ENCODE measurements at regions not wholly inside any gene's neighbourhood (a gene's known extent, or its start where the extent isn't known, plus 50 kb on each side); places are given as distances from the start of the nearest gene placed in this dataset.

DNA sequence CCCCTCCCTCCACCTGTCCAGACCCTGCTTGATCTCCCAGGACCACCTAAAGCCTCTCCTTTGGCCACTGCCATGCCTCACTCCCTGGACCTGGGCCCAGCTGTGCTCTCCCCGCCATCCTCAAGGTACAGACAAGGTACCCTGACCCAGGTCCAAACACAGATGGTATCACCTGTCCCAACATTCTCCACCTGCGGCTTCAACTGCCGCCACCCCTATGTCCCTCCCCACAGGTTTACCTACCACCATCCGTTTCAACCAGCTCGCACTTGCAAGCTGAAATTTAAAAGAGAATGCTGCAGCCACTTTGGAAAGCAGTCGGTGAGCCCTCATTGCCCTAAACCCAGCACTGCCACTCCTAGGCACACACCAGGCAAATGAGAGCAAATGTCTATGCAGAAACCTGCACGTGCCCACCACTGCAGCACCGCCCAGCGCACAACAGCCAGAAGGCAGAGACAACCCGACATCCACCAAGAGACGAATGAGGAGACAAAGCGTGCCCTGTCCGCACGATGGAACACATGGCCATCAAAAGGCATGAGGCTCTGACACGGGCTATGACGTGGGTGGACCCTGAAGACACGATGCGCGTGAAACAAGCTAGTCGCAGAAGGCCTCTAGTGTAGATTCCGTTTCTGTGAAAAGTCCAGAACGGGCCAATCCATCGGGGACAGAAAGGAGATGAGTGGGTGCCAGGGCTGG lies 71.0 kb downstream of the RFLNA start:
- TF ChIP-seq POLR2A (IDR thresholded peaks at IDR 0.05), result no peak
- TF ChIP-seq, protein P1, sequence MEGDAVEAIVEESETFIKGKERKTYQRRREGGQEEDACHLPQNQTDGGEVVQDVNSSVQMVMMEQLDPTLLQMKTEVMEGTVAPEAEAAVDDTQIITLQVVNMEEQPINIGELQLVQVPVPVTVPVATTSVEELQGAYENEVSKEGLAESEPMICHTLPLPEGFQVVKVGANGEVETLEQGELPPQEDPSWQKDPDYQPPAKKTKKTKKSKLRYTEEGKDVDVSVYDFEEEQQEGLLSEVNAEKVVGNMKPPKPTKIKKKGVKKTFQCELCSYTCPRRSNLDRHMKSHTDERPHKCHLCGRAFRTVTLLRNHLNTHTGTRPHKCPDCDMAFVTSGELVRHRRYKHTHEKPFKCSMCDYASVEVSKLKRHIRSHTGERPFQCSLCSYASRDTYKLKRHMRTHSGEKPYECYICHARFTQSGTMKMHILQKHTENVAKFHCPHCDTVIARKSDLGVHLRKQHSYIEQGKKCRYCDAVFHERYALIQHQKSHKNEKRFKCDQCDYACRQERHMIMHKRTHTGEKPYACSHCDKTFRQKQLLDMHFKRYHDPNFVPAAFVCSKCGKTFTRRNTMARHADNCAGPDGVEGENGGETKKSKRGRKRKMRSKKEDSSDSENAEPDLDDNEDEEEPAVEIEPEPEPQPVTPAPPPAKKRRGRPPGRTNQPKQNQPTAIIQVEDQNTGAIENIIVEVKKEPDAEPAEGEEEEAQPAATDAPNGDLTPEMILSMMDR (IDR thresholded peaks at IDR 0.05 in 8 of 11, conservative IDR thresholded peaks at IDR 0.05 in 3 of 11), result no peak
